DOHH2 (cell line): ENCODE measurements at regions not wholly inside any gene's neighbourhood (a gene's known extent, or its start where the extent isn't known, plus 50 kb on each side); places are given as distances from the start of the nearest gene placed in this dataset.

Experiments
- H3F3A ChIP-seq: fragments of 200-600 bp; sonication (generic), shearing (Covaris generic); 2 replicates; pipeline ENCODE4 v1.6.0; 2016; ENCODE audit warnings: antibody characterized with exemption, mild to moderate bottlenecking; ENCODE audit not compliant: control insufficient read depth, insufficient read depth
- H3K27ac ChIP-seq: fragments of 200-600 bp; sonication (generic); 2 replicates; pipeline ENCODE4 v1.5.1; 2014; ENCODE audit warnings: low read depth, mild to moderate bottlenecking, low read length, moderate library complexity
- H3K27me3 ChIP-seq: fragments of 200-600 bp; sonication (generic); 2 replicates; pipeline ENCODE4 v1.6.1; 2014; ENCODE audit warnings: mild to moderate bottlenecking, low read length, mixed read lengths; ENCODE audit not compliant: control insufficient read depth
- H3K36me3 ChIP-seq: fragments of 200-600 bp; sonication (generic); 2 replicates; pipeline ENCODE4 v1.6.1; 2014; ENCODE audit warnings: mild to moderate bottlenecking, low read length, moderate library complexity, mixed read lengths; ENCODE audit not compliant: control insufficient read depth
- H3K4me1 ChIP-seq: fragments of 200-600 bp; sonication (generic); 2 replicates; pipeline ENCODE4 v1.6.1; 2014; ENCODE audit warnings: mild to moderate bottlenecking, low read length, mixed read lengths; ENCODE audit not compliant: control insufficient read depth
- H3K4me2 ChIP-seq: fragments of 200-600 bp; sonication (generic); 2 replicates; pipeline ENCODE4 v1.6.0; 2014; ENCODE audit warnings: mild to moderate bottlenecking, low read length, moderate library complexity
- H3K4me3 ChIP-seq: fragments of 200-600 bp; sonication (generic); 2 replicates; pipeline ENCODE4 v1.5.1; 2014; ENCODE audit warnings: mild to moderate bottlenecking, low read length, mixed read lengths
- H3K79me2 ChIP-seq: fragments of 200-600 bp; sonication (generic); 2 replicates; pipeline ENCODE4 v1.6.1; 2014; ENCODE audit warnings: mild to moderate bottlenecking, low read length, mixed read lengths; ENCODE audit not compliant: control insufficient read depth
- H3K9me2 ChIP-seq: fragments of 200-600 bp; sonication (generic); replicated peaks from 2 replicates; pipeline ENCODE4 v1.6.1; 2014; ENCODE audit warnings: mild to moderate bottlenecking, low read length, mixed read lengths; ENCODE audit not compliant: control insufficient read depth
- H3K9me3 ChIP-seq: fragments of 200-600 bp; sonication (generic); 2 replicates; pipeline ENCODE4 v1.6.1; 2014; ENCODE audit warnings: antibody characterized with exemption, low read length, mixed read lengths; ENCODE audit not compliant: control insufficient read depth, insufficient read depth
- H4K20me1 ChIP-seq: fragments of 200-600 bp; sonication (generic); 2 replicates; pipeline ENCODE4 v1.6.0; 2014; ENCODE audit warnings: low read depth, mild to moderate bottlenecking, antibody characterized with exemption, low read length, moderate library complexity; ENCODE audit not compliant: control insufficient read depth, insufficient read depth
- CTCF ChIP-seq: fragments of 200-600 bp; sonication (generic); IDR thresholded peaks from one replicate; pipeline ENCODE4 v1.5.1; 2014; ENCODE audit warnings: antibody characterized with exemption, mild to moderate bottlenecking, low read depth, low read length; ENCODE audit not compliant: poor library complexity, severe bottlenecking
- EZH2phosphoT487 ChIP-seq: fragments of 200-600 bp; sonication (generic); IDR thresholded peaks from 2 replicates; pipeline ENCODE4 v1.6.1; 2017; ENCODE audit warnings: borderline replicate concordance, mild to moderate bottlenecking, antibody characterized with exemption, low read length, moderate library complexity, mixed read lengths

GRCh38 chr11:10623797-10624761, 55.6 kb upstream of the LYVE1 start:
- H3K27ac ChIP-seq, result no peak overlapping the region
- H3K4me3 ChIP-seq, result no peak overlapping the region
- H3K79me2 ChIP-seq, result no peaks in the 10 kb centered on the region
- H3K27me3 ChIP-seq, result no peaks in the 10 kb centered on the region
- peaks cover 18% of the 10 kb centered on the region for H3K4me1 ChIP-seq
- H3K36me3 ChIP-seq, result no peaks in the 10 kb centered on the region
- no peak for TF ChIP-seq EZH2phosphoT487
- TF ChIP-seq CTCF, result peak; percentile 50
- no peaks in the 10 kb centered on the region for H4K20me1 ChIP-seq
- no peaks in the 10 kb centered on the region for H3K9me3 ChIP-seq
- peak overlapping the region; percentile 11 for H3K4me2 ChIP-seq
- no peaks in the 10 kb centered on the region for H3F3A ChIP-seq
- no peaks in the 10 kb centered on the region for H3K9me2 ChIP-seq

GRCh38 chr11:10622957-10623791, 54.7 kb upstream of the LYVE1 start:
- Histone ChIP-seq H3K9me2 (no peaks in the 10 kb centered on the region), H4K20me1 (no peaks in the 10 kb centered on the region), H3K27ac (no peak overlapping the region), H3K4me3 (no peak overlapping the region), H3K79me2 (no peaks in the 10 kb centered on the region), H3K36me3 (no peaks in the 10 kb centered on the region), H3K4me2 (peak overlapping the region; percentile 11), H3K27me3 (no peaks in the 10 kb centered on the region), H3K9me3 (no peaks in the 10 kb centered on the region), H3K4me1 (peaks cover 12% of the 10 kb centered on the region), H3F3A (no peaks in the 10 kb centered on the region)
- no peak for TF ChIP-seq CTCF
- TF ChIP-seq EZH2phosphoT487, result no peak

- Histone ChIP-seq H3K4me2 (no peak overlapping the region), H3K9me2 (no peaks in the 10 kb centered on the region), H3K27ac (no peak overlapping the region), H3K79me2 (no peaks in the 10 kb centered on the region), H3K9me3 (no peaks in the 10 kb centered on the region), H3K4me1 (peaks cover 17% of the 10 kb centered on the region), H3F3A (no peaks in the 10 kb centered on the region), H3K36me3 (no peaks in the 10 kb centered on the region), H3K4me3 (no peak overlapping the region), H4K20me1 (no peaks in the 10 kb centered on the region), H3K27me3 (no peaks in the 10 kb centered on the region)
- TF ChIP-seq EZH2phosphoT487 (no peak), CTCF (no peak)
These were observed 53.6 kb upstream of the LYVE1 start for GRCh38 chr11:10622108-10622507.
